HG03135 (cell line): ENCODE measurements at regions not wholly inside any gene's neighbourhood (a gene's known extent, or its start where the extent isn't known, plus 50 kb on each side); places are given as distances from the start of the nearest gene placed in this dataset.
"Not testable (repeated sequence)": the region's sequence is repeated elsewhere in the genome, so short reads cannot be mapped to it uniquely, and the experiment has no call there.

ENCODE experiments used
- ATAC-seq: cut with Tn5 transposase; IDR thresholded peaks from one replicate; pipeline ENCODE4 v1.9.1; 2021; ENCODE audit warnings: mild to moderate bottlenecking, moderate library complexity; ENCODE audit not compliant: unreplicated experiment

DNA sequence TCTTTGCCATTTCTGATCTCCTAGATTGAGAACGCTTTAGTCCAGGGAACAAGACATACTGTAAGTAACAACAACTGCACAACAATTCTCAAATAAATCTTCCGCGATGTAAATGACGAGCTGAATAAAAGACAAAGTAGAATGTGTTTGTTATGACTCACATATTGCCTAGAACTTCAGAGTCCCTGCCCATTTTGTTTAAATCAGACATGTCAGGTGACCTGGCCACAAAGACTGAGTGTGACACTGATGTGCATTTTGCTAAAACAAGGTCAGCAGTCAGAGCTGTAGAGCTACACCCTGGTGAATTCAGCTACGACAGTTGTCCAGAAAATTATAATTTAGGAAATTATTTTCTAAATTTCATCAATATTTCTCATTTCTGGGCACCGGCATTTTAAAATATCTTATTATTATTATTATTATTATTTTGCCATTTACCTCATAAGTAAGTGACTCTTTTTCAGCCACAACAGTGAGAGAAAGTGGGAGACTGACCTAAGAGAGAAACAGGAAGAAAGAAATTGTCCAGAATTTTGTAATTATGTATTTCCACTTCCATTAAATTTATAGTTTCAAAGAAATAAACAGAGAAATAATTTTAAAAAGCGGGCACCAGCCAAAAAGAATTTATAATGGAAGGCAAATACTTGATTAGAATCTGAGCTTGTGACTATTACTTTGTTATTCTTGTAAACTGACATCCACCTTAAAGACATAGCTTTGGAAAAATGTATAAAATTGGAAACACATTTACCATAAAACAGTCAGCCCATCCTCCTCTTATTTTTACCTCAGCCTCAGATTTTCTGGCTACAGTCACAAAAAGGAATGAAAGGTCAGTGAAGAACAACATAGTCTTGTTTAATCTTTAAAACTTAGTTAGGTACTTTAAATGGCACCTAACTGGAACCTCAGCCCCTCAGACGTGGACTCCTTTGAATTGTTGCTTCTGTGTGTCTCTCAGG, 157.0 kb upstream of the CITED2 start:
- no peak for ATAC-seq

- ATAC-seq: no peak
Measured at GRCh38 chr6:139530561-139530960, 156.1 kb upstream of the CITED2 start.

DNA sequence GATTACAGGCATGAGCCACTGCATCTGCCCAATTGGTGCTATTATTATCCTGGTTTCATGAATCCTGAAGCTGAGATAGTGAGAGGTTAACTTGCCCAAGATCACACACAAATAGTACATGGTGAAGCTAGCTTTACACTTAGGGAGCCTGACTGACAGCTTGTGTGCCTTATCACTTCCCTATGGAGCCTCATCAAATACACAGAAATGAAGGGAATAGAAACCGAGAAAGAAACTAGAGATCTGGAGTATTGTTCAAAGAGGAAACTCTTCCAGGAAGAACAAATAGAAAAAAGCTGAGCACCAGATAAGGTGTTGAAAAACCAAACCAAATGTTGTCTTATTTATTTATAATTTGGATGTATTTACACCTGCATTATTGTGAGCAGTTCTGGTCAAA, 155.0 kb upstream of the CITED2 start:
- ATAC-seq: no peak

- no peak for ATAC-seq
Measured at GRCh38 chr6:139528471-139528870, 154.0 kb upstream of the CITED2 start.

DNA sequence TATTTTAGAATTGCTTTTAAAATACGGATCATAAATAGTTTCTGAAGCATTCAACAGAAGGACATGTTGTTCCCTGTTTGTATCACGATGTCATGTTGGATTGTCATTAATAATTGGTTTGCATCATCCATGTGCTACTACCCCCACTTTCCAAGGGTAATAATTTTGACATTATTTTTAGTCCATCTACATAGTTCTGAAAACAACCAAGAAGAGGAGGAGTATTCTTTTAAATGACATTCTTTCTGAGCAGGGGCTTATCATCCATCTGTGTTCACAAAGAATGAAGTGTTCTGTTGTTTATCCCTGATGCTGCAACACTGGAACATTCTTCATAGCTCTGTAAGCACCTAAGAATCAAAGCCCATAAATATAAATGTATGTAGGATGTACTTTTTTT, 151.0 kb upstream of the CITED2 start:
- ATAC-seq: no peak

GRCh38 chr6:139523986-139524385, 149.5 kb upstream of the CITED2 start:
- no peak for ATAC-seq

DNA sequence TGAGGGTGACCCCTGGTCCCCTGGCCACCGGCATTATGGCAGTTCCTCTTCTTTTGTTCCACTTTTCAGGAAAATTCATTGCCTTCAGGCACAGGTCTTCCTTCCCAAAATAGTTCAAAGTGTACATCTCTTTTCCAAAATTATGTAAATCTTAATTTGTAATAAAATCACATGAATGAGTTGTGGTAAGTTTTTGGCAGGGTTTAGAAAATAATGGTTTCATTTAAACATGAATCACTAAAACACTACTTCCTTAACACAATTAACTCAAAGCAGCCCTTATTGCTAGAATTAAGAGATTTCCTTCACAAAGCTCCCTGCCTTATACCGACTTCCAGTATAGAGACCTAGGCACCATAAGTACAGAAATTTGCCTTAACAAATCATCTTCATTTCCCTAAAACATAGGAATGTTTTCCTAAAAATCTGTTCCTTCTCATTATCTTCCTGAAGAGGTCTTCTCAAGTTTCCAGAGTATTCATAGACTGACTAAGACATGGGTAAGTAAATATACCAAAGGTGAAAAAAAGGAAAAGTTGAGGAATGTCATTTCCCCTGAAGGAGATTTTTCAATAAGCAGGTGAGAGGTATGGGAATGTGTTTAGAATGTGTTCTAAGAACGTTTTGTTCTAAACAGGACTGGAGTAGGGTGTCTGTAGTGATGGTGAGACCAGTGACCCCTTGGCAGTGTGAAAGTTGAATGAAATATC, 148.2 kb upstream of the CITED2 start:
- ATAC-seq: no peak

- ATAC-seq: no peak
Measured at GRCh38 chr6:139521338-139521737, 146.9 kb upstream of the CITED2 start.

- ATAC-seq: no peak
Measured at GRCh38 chr6:139520321-139520768, 145.9 kb upstream of the CITED2 start.

- no peak for ATAC-seq
Measured at GRCh38 chr6:139519571-139520031, 145.2 kb upstream of the CITED2 start.

GRCh38 chr6:139519097-139519496, 144.6 kb upstream of the CITED2 start:
- ATAC-seq: no peak

- ATAC-seq: no peak
Measured at GRCh38 chr6:139518556-139519091, 144.2 kb upstream of the CITED2 start.

DNA sequence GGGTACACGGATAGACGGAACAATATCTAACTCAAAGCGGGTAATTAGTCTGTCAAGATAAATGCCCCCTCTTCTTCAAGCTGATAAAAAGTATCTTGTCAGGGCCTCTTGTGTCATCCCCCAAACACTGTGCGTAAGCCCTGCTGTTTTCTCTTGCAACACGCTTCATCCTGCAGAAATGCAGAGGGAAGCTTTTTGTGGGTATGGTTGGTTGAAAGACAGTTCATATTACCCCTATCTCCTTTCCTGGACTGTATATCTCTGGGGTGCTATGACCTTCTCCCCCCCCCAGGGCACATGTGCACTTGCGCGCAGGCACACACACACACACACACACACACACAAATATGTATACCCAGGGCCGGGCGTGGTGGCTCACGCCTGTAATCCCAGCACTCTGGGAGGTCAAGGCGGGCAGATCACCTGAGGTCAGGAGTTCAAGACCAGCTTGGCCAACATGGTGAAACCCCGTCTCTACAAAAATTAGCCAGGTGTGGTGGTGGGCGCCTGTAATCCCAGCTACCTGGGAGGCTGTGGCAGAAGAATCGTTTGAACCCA, 143.6 kb upstream of the CITED2 start:
- not testable (repeated sequence) for ATAC-seq

DNA sequence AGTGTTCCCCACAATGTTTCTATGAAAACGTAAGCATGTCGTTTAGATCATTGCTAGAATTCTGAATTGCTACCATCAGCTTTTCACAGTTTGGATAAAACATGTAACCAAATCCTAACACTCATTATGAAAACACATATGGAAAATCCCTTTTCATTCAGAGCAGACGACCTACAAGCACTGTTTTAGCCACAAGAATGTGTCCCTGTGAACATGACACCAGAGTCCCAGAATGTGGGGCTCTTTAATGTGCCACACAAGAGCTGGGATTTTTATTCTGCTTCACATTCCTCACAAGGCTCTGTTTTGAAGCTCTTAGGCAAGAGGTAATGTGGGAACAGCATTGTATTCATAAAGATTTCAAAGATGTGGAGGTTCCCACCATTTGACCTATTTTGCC, 141.1 kb upstream of the CITED2 start:
- ATAC-seq: no peak

DNA sequence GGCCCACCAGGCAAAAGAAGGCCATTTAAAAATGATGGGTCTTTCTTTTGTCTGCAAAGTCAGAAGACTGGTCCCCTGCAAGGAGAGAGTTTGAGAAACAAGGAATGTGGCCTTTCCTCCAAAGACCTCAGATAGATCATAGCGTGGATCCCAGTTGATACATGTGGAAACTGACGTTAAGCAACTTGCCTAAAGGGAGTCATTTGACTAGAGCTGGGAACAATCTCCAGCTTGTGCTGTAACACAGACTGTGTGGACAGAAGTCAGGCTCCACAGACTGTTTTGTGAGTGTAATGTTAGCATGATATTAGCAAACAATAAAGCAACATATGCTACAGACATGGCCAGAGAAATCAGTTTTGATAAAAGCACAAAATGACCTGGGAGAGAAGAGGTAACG, 140.4 kb upstream of the CITED2 start:
- no peak for ATAC-seq

- no peak for ATAC-seq
Measured at GRCh38 chr6:139510040-139510790, 135.8 kb upstream of the CITED2 start.

- no peak for ATAC-seq
Measured at GRCh38 chr6:139509167-139509566, 134.7 kb upstream of the CITED2 start.

DNA sequence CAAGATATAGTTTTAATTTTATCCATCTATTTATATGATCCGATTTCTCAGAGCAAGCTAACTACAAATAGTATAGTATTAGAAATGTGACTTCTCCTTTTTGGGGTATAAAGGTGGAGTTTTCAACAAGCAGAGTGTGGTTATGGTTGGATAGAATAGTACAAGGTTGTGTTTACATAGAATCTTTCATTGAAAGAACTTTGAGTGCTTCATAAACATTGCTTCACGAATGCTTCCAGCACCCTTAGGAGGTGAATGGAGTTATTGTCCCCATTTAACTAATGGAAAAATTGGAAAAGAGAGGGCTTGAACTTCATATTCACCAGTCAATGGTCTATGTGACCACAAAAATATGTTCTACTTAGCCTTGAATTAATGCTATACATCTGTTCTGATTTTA, 134.1 kb upstream of the CITED2 start:
- no peak for ATAC-seq

DNA sequence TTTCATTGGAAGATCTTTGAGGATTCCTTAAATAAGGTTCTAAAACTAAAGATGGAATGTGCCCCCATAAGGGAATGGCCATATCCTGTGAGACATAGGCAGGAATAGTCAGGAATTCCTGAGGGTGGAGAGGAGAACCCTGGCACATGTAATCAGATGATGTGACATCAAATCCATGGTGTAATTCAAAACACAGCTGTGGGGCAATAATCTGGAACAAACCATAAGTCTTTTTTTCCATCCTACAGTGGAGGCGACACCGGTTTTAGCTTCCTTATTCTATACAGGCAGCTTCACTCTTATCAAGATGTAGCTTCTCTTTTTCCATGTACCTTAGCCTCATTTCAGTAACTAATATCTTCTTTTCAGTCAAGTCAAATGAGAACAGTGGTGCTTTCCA, 133.6 kb upstream of the CITED2 start:
- ATAC-seq: no peak

DNA sequence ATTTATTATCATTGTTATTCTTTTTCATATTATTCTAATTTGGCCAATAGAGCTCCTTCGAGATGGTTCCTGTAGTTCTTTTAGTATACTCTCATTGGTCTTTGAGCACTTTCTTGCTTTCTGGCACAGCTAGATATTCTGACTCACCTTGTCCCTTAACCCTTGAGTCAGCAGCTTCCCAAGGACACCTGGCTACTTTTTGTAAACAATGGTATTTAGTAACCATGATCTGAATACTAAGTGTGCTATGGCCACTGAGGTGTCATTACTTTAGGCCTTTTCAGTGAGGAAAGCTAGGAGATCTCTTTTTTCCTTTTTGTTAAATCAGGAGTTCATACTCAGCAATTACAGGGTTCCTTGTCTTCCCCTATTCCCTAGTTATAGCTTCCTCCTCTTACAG, 126.5 kb upstream of the CITED2 start:
- no peak for ATAC-seq

GRCh38 chr6:139498715-139499114, 124.3 kb upstream of the CITED2 start:
- no peak for ATAC-seq
